Sigmoid colon (tissue), 6 donors: ENCODE measurements at regions not wholly inside any gene's neighbourhood (a gene's known extent, or its start where the extent isn't known, plus 50 kb on each side); places are given as distances from the start of the nearest gene placed in this dataset.

ENCODE experiments used
- DNase-seq: peaks from one replicate; pipeline ENCODE4 v3.0.0-alpha.2; 2019
- H3K27ac ChIP-seq, 4 donors: fragments of 200-600 bp; sonication (generic); one replicate each; pipeline ENCODE4 v1.5.1; 2016 to 2019; ENCODE audit warnings: mild to moderate bottlenecking in 1 of 4
- H3K27me3 ChIP-seq, 3 donors: fragments of 200-600 bp; sonication (generic); one replicate each; pipeline ENCODE4 v1.5.1; 2019; ENCODE audit warnings: mild to moderate bottlenecking in 1 of 3
- H3K36me3 ChIP-seq, 4 donors: fragments of 200-600 bp; sonication (generic); one replicate each; pipeline ENCODE4 v1.5.1; 2016 to 2019
- H3K4me1 ChIP-seq, 4 donors: fragments of 200-600 bp; sonication (generic); one replicate each; pipeline ENCODE4 v1.5.1; 2017 to 2019
- H3K4me3 ChIP-seq, 4 donors: fragments of 200-600 bp; sonication (generic); one replicate each; pipeline ENCODE4 v1.5.1; 2017 to 2019; ENCODE audit warnings: mild to moderate bottlenecking in 2 of 4, moderate library complexity in 1 of 4
- H3K9me3 ChIP-seq, 4 donors: fragments of 200-600 bp in 3 of 4; sonication (generic) in 3 of 4; one replicate each; pipeline versions ENCODE4 v1.5.1 to v1.6.1; 2013 to 2019
- EP300 ChIP-seq, 4 donors: sonication (generic); formaldehyde crosslinking; IDR thresholded peaks; one replicate each; pipeline ENCODE4 v1.6.1; 2017; ENCODE audit warnings: antibody characterized with exemption in 4 of 4
- POLR2A ChIP-seq, 2 donors: fragments of 450-650 bp; IDR thresholded peaks; one replicate each; pipeline ENCODE4 v1.6.1; 2016; ENCODE audit warnings: antibody characterized with exemption in 2 of 2, mild to moderate bottlenecking in 2 of 2, moderate library complexity in 2 of 2
- POLR2AphosphoS5 ChIP-seq, 4 donors: sonication (generic); formaldehyde crosslinking; IDR thresholded peaks; one replicate each; pipeline ENCODE4 v1.6.1; 2017; ENCODE audit warnings: antibody characterized with exemption in 4 of 4
- WGBS, 2 donors: extraction: QIAGEN DNeasy Blood & Tissue Kit; methylation state at CpG; one replicate each; pipeline ENCODE4 v1.1.7; 2013; 5-methylcytosine and 5-hydroxymethylcytosine counted together
- intact Hi-C: fragments of 100-400 bp; cut with DNase I; formaldehyde crosslinking; loops from one replicate; pipeline ENCODE4 v1.15.1; 2023
- TF ChIP-seq, protein P1 (sequence below), 4 experiments: fragments of 450-650 bp in 3 of 4; fragments of 200-600 bp in 1 of 4; IDR thresholded peaks; one replicate each; pipeline ENCODE4 v1.5.1; 2016 to 2019; ENCODE audit warnings: antibody characterized with exemption in 4 of 4, mild to moderate bottlenecking in 3 of 4, moderate library complexity in 2 of 4
- donor health status: healthy with polysubstance abuse.
- donor health status: healthy.

DNA sequence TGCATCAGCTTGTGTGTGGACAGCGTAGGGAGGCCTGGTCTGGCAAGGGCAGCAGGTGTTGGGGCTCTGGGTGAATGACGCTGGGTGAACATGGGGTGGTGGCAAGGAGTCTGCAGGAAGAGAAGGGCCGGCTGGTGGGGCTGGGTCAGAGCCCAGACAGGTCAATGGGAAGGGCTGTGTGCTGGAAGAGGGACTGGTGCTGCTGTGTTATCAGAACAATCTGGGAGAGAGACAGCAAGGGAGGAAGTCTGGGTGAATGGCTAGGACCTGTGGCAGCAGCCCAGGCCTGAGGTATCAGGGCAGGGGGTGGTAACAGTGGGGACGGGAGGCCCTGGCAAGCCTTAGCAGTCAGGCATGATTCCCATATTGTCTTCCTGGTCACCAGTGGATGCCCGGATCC is 206.7 kb downstream of the SNX19 start:
- no peak overlapping the region for H3K27ac ChIP-seq
- intact Hi-C loops: no loop called here
- DNase-seq: no peak
- no peaks in the 10 kb centered on the region for H3K36me3 ChIP-seq
- TF ChIP-seq POLR2A (IDR thresholded peaks at IDR 0.05) (no peak), POLR2AphosphoS5 (IDR thresholded peaks at IDR 0.05) (no peak), EP300 (IDR thresholded peaks at IDR 0.05) (no peak)
- TF ChIP-seq, protein P1, sequence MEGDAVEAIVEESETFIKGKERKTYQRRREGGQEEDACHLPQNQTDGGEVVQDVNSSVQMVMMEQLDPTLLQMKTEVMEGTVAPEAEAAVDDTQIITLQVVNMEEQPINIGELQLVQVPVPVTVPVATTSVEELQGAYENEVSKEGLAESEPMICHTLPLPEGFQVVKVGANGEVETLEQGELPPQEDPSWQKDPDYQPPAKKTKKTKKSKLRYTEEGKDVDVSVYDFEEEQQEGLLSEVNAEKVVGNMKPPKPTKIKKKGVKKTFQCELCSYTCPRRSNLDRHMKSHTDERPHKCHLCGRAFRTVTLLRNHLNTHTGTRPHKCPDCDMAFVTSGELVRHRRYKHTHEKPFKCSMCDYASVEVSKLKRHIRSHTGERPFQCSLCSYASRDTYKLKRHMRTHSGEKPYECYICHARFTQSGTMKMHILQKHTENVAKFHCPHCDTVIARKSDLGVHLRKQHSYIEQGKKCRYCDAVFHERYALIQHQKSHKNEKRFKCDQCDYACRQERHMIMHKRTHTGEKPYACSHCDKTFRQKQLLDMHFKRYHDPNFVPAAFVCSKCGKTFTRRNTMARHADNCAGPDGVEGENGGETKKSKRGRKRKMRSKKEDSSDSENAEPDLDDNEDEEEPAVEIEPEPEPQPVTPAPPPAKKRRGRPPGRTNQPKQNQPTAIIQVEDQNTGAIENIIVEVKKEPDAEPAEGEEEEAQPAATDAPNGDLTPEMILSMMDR (IDR thresholded peaks at IDR 0.05): no peak
- no peaks in the 10 kb centered on the region for H3K9me3 ChIP-seq
- H3K27me3 ChIP-seq: no peaks in the 10 kb centered on the region
- H3K4me3 ChIP-seq: no peak overlapping the region
- H3K4me1 ChIP-seq: peaks cover 0 to 4% (median 0%) of the 10 kb centered on the region in 4 donors
- 87 to 93% methylated on average over 5 of the region's 5 CpGs for WGBS, 2 donors

DNA sequence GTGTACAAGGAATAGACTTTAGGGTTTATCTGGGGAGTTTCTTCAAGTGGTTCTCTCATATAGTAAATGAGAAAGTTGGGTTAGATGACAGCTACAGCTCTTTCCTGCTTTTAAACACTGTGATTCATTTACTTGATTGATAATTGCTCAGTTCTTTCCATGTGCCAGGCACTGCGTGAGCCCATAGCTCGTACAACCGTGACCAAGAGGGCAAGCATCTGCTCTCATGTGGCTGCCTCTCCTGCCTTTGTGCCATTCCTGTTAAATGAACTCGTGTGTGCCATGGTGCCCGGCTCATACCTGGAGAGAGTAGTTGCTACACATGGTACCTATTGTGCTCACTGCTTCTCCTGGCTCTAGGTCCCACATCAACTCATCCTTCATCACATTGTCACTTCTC is 206.3 kb downstream of the SNX19 start:
- no peaks in the 10 kb centered on the region for H3K36me3 ChIP-seq
- H3K27ac ChIP-seq: no peak overlapping the region
- intact Hi-C loops: no loop called here
- no peaks in the 10 kb centered on the region for H3K27me3 ChIP-seq
- no peak for DNase-seq
- TF ChIP-seq, protein P1 (IDR thresholded peaks at IDR 0.05): no peak
- no peak for TF ChIP-seq POLR2AphosphoS5 (IDR thresholded peaks at IDR 0.05)
- no peak for TF ChIP-seq EP300 (IDR thresholded peaks at IDR 0.05)
- no peak for TF ChIP-seq POLR2A (IDR thresholded peaks at IDR 0.05)
- H3K4me3 ChIP-seq: no peak overlapping the region
- H3K4me1 ChIP-seq: peaks cover 0 to 4% (median 0%) of the 10 kb centered on the region in 4 donors
- WGBS, 2 donors: 90 to 95% methylated on average over 5 of the region's 5 CpGs
- H3K9me3 ChIP-seq: no peaks in the 10 kb centered on the region

DNA sequence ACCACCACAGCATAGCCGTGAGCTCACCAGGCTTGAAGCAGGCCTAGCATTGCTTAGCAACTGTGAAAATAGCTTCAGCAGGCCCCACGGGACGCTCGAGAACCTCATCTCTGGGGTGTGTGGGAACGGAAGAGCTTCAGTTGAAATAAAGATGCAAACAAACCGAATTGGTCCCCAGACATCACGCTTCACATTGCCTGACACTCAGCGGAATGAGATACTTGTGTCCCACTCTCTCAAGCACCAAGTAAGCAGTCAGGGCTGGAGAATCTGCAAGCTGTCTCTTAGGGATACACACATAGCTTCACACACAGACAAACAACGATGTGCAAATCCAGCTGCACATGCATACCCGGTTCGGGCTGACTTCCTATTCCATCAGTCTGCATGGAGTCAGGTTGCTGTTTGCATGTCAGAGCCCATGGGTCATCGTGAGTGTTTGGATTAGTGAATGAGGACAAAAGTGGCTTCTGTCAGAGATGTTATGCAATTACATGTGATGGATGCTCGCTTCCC is 205.7 kb downstream of the SNX19 start:
- no peak for DNase-seq
- no peaks in the 10 kb centered on the region for H3K36me3 ChIP-seq
- H3K9me3 ChIP-seq: no peaks in the 10 kb centered on the region
- 77 to 81% methylated on average over 13 of the region's 13 CpGs for WGBS, 2 donors
- TF ChIP-seq POLR2A (IDR thresholded peaks at IDR 0.05): no peak
- no peak for TF ChIP-seq EP300 (IDR thresholded peaks at IDR 0.05)
- no peak for TF ChIP-seq POLR2AphosphoS5 (IDR thresholded peaks at IDR 0.05)
- TF ChIP-seq, protein P1 (IDR thresholded peaks at IDR 0.05): no peak
- H3K4me3 ChIP-seq: no peak overlapping the region
- H3K27ac ChIP-seq: no peak overlapping the region
- H3K4me1 ChIP-seq: peaks cover 0 to 3% (median 0%) of the 10 kb centered on the region in 4 donors
- intact Hi-C loops: no loop called here
- H3K27me3 ChIP-seq: no peaks in the 10 kb centered on the region

DNA sequence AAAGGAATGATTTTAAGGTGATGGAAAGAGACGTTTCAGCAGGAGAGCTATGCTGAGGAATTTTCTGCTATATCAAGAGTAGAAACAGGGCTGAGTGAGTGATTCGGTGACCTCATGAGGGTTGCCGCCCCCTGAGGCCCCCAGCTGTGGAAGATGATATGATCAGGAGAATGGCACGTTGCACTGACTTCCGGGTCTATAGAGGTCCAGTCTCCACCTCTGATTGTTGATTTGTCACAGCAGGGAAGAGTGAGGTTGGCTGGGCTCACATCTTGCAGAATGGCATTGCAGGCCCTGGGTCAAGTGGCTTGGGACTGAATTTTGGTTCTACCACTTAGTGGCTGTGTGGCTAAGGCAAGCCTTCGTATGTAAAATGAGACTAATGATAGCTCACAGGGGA is 205.1 kb downstream of the SNX19 start:
- no peak overlapping the region for H3K4me3 ChIP-seq
- WGBS, 2 donors: 82 to 83% methylated on average over 6 of the region's 6 CpGs
- TF ChIP-seq POLR2AphosphoS5 (IDR thresholded peaks at IDR 0.05): no peak
- TF ChIP-seq POLR2A (IDR thresholded peaks at IDR 0.05): no peak
- TF ChIP-seq, protein P1 (IDR thresholded peaks at IDR 0.05): no peak
- no peak for TF ChIP-seq EP300 (IDR thresholded peaks at IDR 0.05)
- intact Hi-C loops: no loop called here
- no peaks in the 10 kb centered on the region for H3K36me3 ChIP-seq
- H3K27me3 ChIP-seq: no peaks in the 10 kb centered on the region
- no peaks in the 10 kb centered on the region for H3K9me3 ChIP-seq
- no peak for DNase-seq
- no peak overlapping the region for H3K27ac ChIP-seq
- H3K4me1 ChIP-seq: no peaks in the 10 kb centered on the region

DNA sequence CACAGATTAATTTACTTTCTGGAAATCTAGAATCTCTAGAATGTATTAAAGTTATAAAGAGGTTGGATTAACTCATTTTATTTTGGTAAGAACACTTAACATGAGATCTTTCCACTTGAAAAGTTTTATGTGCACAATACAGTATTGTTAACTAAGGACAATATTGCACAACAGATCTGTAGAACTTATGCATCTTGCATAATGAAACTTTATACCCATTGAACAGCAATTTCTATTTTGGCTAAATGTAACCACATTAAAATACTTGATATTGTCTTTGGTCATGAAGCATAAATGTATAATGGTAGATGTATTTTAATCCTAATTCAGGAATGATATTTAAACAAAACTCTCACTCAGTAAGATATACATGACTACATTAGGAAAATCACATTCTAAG is 203.8 kb downstream of the SNX19 start:
- Histone ChIP-seq H3K4me3 (no peak overlapping the region), H3K27me3 (no peaks in the 10 kb centered on the region), H3K27ac (no peak overlapping the region), H3K9me3 (no peaks in the 10 kb centered on the region), H3K36me3 (no peaks in the 10 kb centered on the region), H3K4me1 (no peaks in the 10 kb centered on the region)
- intact Hi-C loops: no loop called here
- TF ChIP-seq POLR2A (IDR thresholded peaks at IDR 0.05) (no peak), EP300 (IDR thresholded peaks at IDR 0.05) (no peak), POLR2AphosphoS5 (IDR thresholded peaks at IDR 0.05) (no peak)
- TF ChIP-seq, protein P1 (IDR thresholded peaks at IDR 0.05): no peak
- no peak for DNase-seq
